Activated CD8-positive, alpha-beta T cell treated with anti-CD3 and anti-CD28 coated beads for 36 hours (primary cell): ENCODE measurements at regions not wholly inside any gene's neighbourhood (a gene's known extent, or its start where the extent isn't known, plus 50 kb on each side); places are given as distances from the start of the nearest gene placed in this dataset.

Experiments used
- ATAC-seq: fragments of 200-7000 bp; cut with Tn5 transposase; one replicate; pipeline ENCODE4 v1.10.0; 2021; ENCODE audit warnings: mild to moderate bottlenecking, moderate library complexity
- CTCF ChIA-PET: fragments of 350-600 bp; sonication (Branson Sonifier 250); formaldehyde crosslinking; loops from one replicate; lab custom pipeline; 2021; ENCODE audit warnings: antibody characterized with exemption; lab: Charles Lee
- POLR2A ChIA-PET: fragments of 350-600 bp; sonication (Branson Sonifier 250); formaldehyde crosslinking; loops from one replicate; lab custom pipeline; 2021; ENCODE audit warnings: antibody characterized with exemption; lab: Charles Lee
- DNase-seq: peaks from one replicate; pipeline ENCODE4 v3.0.0-alpha.2; 2020
- H3K27ac Mint-ChIP-seq: one replicate; pipeline ENCODE4 v1.8.0; 2021; ENCODE audit warnings: mild to moderate bottlenecking, mixed read lengths
- H3K27me3 Mint-ChIP-seq: one replicate; pipeline ENCODE4 v1.8.0; 2021; ENCODE audit warnings: mixed read lengths
- H3K36me3 Mint-ChIP-seq: one replicate; pipeline ENCODE4 v1.8.0; 2021; ENCODE audit warnings: low read depth, mixed read lengths
- H3K4me1 Mint-ChIP-seq: one replicate; pipeline ENCODE4 v1.8.0; 2021; ENCODE audit warnings: low read depth, mixed read lengths
- H3K4me3 Mint-ChIP-seq: one replicate; pipeline ENCODE4 v1.8.0; 2021; ENCODE audit warnings: mild to moderate bottlenecking, moderate library complexity, mixed read lengths
- H3K9me3 Mint-ChIP-seq: one replicate; pipeline ENCODE4 v1.8.0; 2021; ENCODE audit warnings: mixed read lengths
- intact Hi-C: fragments of 100-400 bp; cut with micrococcal nuclease; formaldehyde crosslinking; loops from one replicate; pipeline ENCODE4 v1.10.0; 2022
- TF ChIP-seq, protein P1 (sequence below): fragments of 200-600 bp; IDR thresholded peaks from one replicate; pipeline ENCODE4 v1.8.0; 2022; ENCODE audit warnings: antibody characterized with exemption, mild to moderate bottlenecking

DNA sequence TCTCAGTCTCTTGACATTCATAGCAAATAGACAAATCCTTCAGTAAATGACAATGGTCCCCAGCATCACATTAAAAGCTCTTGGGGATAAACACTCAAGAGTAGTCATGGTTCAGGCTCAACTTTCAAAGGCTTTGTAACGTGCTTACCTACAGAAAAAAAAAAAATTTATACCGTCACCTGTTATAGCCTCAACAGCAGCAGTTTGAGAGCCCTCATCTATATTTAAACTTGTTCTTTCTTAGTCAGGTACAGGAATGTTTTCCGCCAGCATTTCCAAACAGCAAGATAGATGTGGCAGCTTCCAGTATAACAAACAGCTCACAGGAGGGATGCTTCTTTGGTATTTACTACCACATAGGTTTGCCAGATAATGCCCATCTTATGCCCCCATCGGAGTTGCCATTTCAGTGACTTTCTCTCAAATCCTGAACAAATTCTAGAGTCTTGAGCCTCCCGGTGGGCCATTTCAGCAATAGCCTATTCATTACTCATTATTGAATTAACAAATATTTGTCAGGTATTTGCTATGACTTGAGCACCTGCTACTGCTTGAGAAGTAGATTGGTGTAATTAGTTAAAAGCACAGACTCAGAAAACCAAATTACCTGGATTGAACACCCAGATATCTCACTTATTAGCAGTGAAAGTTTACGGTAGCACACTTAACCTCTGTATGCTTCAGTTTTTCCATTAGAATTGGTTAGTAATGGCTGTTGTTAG lies 470.0 kb downstream of the EBF1 start:
- TF ChIP-seq, protein P1, sequence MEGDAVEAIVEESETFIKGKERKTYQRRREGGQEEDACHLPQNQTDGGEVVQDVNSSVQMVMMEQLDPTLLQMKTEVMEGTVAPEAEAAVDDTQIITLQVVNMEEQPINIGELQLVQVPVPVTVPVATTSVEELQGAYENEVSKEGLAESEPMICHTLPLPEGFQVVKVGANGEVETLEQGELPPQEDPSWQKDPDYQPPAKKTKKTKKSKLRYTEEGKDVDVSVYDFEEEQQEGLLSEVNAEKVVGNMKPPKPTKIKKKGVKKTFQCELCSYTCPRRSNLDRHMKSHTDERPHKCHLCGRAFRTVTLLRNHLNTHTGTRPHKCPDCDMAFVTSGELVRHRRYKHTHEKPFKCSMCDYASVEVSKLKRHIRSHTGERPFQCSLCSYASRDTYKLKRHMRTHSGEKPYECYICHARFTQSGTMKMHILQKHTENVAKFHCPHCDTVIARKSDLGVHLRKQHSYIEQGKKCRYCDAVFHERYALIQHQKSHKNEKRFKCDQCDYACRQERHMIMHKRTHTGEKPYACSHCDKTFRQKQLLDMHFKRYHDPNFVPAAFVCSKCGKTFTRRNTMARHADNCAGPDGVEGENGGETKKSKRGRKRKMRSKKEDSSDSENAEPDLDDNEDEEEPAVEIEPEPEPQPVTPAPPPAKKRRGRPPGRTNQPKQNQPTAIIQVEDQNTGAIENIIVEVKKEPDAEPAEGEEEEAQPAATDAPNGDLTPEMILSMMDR, result no peak
- Mint-ChIP-seq H3K4me3 (no peak overlapping the region), H3K9me3 (no peaks in the 10 kb centered on the region), H3K36me3 (no peaks in the 10 kb centered on the region), H3K27ac (no peak overlapping the region), H3K4me1 (no peaks in the 10 kb centered on the region), H3K27me3 (no peaks in the 10 kb centered on the region)
- intact Hi-C loops, result no loop called here
- CTCF ChIA-PET, result no interaction called here
- POLR2A ChIA-PET, result no interaction called here
- ATAC-seq (no peak), DNase-seq (no peak)

DNA sequence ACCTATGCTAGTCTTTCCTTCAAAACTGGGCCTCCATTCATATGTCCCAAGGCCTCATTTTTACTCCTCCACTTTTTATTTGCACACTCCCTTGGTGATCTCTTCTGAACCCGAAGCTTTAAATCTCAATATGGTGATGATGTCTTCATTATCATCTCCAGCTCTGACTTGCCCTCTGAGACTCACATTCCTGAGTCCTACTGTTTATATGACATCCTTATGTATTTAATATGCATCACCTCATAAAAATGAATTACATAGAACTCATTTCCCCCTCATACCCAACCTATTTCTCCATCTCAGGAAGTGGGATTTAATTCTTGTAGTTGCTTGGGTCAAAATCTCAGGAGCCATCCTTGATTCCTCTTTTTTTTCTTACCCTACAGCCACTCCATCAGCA lies 473.0 kb downstream of the EBF1 start:
- intact Hi-C loops, result no loop called here
- Mint-ChIP-seq H3K27ac (no peak overlapping the region), H3K4me1 (no peaks in the 10 kb centered on the region), H3K9me3 (no peaks in the 10 kb centered on the region), H3K4me3 (no peak overlapping the region), H3K36me3 (no peaks in the 10 kb centered on the region), H3K27me3 (no peaks in the 10 kb centered on the region)
- ChIA-PET POLR2A (interaction anchor here (0.5 kb wide), 1 partner anchor 240 kb away, joined by 4 read pairs; no protein-coding TSS in a partner anchor), CTCF (no interaction called here)
- ATAC-seq (no peak), DNase-seq (no peak)
- TF ChIP-seq, protein P1, result no peak

DNA sequence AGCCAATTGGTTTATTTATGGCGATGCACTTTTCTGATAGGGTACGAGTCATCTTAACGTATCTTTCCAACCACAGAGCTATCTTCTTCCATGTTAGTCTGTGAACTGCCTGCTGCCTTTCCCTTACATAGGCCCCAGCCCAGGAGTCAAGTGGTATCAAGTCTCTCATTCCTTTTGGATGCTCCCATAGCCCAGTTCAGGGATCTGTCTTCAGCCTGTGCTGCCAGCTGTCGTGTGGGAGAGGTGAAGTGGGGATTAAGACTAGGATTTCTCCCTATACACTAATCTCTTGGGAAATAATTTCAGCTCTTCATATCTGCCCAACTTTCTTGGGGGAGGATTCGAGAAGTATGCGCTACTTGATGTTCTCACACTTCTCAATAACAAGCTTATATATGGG lies 475.7 kb downstream of the EBF1 start:
- intact Hi-C loops, result no loop called here
- TF ChIP-seq, protein P1, result no peak
- no peaks in the 10 kb centered on the region for H3K36me3 Mint-ChIP-seq
- ChIA-PET POLR2A (no interaction called here), CTCF (no interaction called here)
- no peaks in the 10 kb centered on the region for H3K9me3 Mint-ChIP-seq
- no peak overlapping the region for H3K27ac Mint-ChIP-seq
- no peaks in the 10 kb centered on the region for H3K27me3 Mint-ChIP-seq
- ATAC-seq (no peak), DNase-seq (no peak)
- no peaks in the 10 kb centered on the region for H3K4me1 Mint-ChIP-seq
- H3K4me3 Mint-ChIP-seq, result no peak overlapping the region

DNA sequence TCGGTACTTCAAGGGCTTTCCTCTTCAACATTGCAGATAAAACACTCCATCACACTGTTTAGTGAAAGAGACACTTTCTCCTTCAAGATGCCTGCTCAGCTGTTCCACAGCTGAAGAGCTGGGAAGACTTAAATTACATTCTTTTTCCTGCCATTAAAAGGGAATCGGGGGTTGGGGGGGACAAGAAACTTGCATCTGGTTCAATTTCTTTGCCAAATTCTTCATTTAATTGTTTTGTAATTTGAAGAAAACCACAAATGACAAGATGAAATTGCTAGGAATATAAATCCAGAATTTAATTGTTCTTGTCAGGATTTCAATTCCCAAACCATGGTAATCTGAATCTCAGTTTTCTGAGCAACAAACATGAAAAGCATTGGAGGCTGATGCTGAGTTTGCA lies 478.3 kb downstream of the EBF1 start:
- H3K4me1 Mint-ChIP-seq, result no peaks in the 10 kb centered on the region
- H3K9me3 Mint-ChIP-seq, result no peaks in the 10 kb centered on the region
- CTCF ChIA-PET, result no interaction called here
- TF ChIP-seq, protein P1, result no peak
- no peaks in the 10 kb centered on the region for H3K36me3 Mint-ChIP-seq
- POLR2A ChIA-PET, result no interaction called here
- intact Hi-C loops, result no loop called here
- H3K27me3 Mint-ChIP-seq, result no peaks in the 10 kb centered on the region
- no peak overlapping the region for H3K4me3 Mint-ChIP-seq
- ATAC-seq, result no peak
- no peak for DNase-seq
- H3K27ac Mint-ChIP-seq, result no peak overlapping the region

DNA sequence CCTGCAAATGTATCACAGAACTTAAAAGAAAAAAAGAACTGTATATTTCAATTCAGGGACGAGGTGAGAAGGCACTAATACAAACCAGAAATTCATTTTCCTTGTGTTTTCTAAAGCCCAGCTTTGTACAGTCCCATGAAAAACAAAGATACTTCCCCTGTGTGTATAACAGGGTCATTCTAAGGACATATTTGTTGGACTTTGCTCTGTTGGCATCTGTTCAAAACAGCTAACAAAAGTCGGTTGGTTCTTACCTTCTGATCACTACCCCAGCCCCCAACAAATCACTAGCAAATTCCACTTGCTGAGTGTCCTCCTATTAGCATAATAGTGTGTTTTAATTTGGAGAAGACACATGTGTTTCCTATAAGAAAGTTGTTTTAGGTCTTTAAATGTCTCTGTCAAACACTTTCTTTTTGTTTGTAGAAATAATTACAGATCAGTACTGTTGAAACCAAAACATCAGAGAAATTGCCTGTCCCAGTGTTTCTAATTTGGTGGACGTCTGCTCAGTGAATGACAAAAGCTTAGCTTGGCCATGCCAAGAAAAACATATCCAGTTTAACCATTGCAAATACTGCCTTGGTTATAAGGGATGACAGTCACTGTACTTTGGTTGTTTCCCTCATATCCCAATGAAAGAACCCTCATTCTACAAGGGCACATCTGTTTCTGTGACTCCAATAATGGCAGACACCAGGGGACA lies 480.5 kb downstream of the EBF1 start:
- Mint-ChIP-seq H3K27me3 (no peaks in the 10 kb centered on the region), H3K27ac (no peak overlapping the region), H3K36me3 (no peaks in the 10 kb centered on the region), H3K4me3 (no peak overlapping the region), H3K4me1 (no peaks in the 10 kb centered on the region), H3K9me3 (no peaks in the 10 kb centered on the region)
- intact Hi-C loops, result no loop called here
- ChIA-PET POLR2A (no interaction called here), CTCF (no interaction called here)
- DNase-seq, result no peak
- ATAC-seq, result no peak
- TF ChIP-seq, protein P1, result no peak
